Mesenchymal stem cell (in vitro differentiated cells and primary cell): ENCODE measurements at regions not wholly inside any gene's neighbourhood (a gene's known extent, or its start where the extent isn't known, plus 50 kb on each side); places are given as distances from the start of the nearest gene placed in this dataset.

ENCODE experiments used
- DNase-seq: peaks from one replicate; pipeline ENCODE4 v3.0.0-alpha.2; 2013
- H2AFZ ChIP-seq: one replicate; pipeline ENCODE4 v1.6.1; 2013; ENCODE audit warnings: low read depth, mild to moderate bottlenecking, control low read depth, inconsistent platforms, low read length, moderate library complexity
- H2AK5ac ChIP-seq: 2 replicates; pipeline ENCODE4 v1.6.1; 2013; ENCODE audit warnings: low read length, moderate library complexity, mild to moderate bottlenecking, inconsistent platforms; ENCODE audit not compliant: severe bottlenecking
- H2BK120ac ChIP-seq: one replicate; pipeline ENCODE4 v1.6.1; 2013; ENCODE audit warnings: low read depth, mild to moderate bottlenecking, inconsistent platforms, low read length, moderate library complexity
- H2BK12ac ChIP-seq, 2 experiments: one replicate each; pipeline ENCODE4 v1.6.1; 2013; ENCODE audit warnings: inconsistent platforms in 2 of 2, low read length in 2 of 2, mild to moderate bottlenecking in 2 of 2, moderate library complexity in 2 of 2, control low read depth in 1 of 2
- H2BK15ac ChIP-seq: one replicate; pipeline ENCODE4 v1.6.1; 2013; ENCODE audit warnings: mild to moderate bottlenecking, low read depth, inconsistent platforms; ENCODE audit not compliant: poor library complexity, severe bottlenecking
- H2BK5ac ChIP-seq: 2 replicates; pipeline ENCODE4 v1.6.1; 2013; ENCODE audit warnings: low read depth, mild to moderate bottlenecking, low read length, control low read depth, inconsistent platforms; ENCODE audit not compliant: poor library complexity, severe bottlenecking
- H3K14ac ChIP-seq, 2 experiments: one replicate each; pipeline ENCODE4 v1.6.1; 2013; ENCODE audit warnings: inconsistent platforms in 2 of 2, low read length in 2 of 2, control low read depth in 1 of 2, mild to moderate bottlenecking in 1 of 2, moderate library complexity in 1 of 2
- H3K18ac ChIP-seq, 2 experiments: one replicate each; pipeline ENCODE4 v1.6.1; 2013; ENCODE audit warnings: inconsistent platforms in 2 of 2, low read length in 2 of 2, control low read depth in 1 of 2, low read depth in 1 of 2, mild to moderate bottlenecking in 1 of 2
- H3K23ac ChIP-seq, 2 experiments: one replicate each; pipeline ENCODE4 v1.6.1; 2013; ENCODE audit warnings: inconsistent platforms in 2 of 2, low read length in 2 of 2, mild to moderate bottlenecking in 2 of 2, moderate library complexity in 2 of 2, control low read depth in 1 of 2
- H3K27ac ChIP-seq: 2 replicates; pipeline ENCODE4 v1.5.1; 2013; ENCODE audit warnings: mild to moderate bottlenecking, moderate library complexity, low read length, control low read depth, inconsistent platforms; ENCODE audit not compliant: poor library complexity, severe bottlenecking
- H3K27me3 ChIP-seq, 2 experiments: 2 replicates each; pipeline versions ENCODE4 v1.6.1 to v1.7.0; 2013; ENCODE audit warnings: low read length in 2 of 2, mild to moderate bottlenecking in 2 of 2, moderate library complexity in 2 of 2, control low read depth in 1 of 2, inconsistent platforms in 1 of 2; ENCODE audit not compliant: control insufficient read depth in 1 of 2, insufficient read depth in 1 of 2
- H3K36me3 ChIP-seq, 2 experiments: 2 replicates each; pipeline versions ENCODE4 v1.6.1 to v1.7.0; 2013; ENCODE audit warnings: low read length in 2 of 2, control low read depth in 1 of 2, inconsistent platforms in 1 of 2, low read depth in 1 of 2, mild to moderate bottlenecking in 1 of 2; ENCODE audit not compliant: insufficient read depth in 2 of 2, control insufficient read depth in 1 of 2
- H3K4ac ChIP-seq, 2 experiments: one replicate each; pipeline ENCODE4 v1.6.1; 2013; ENCODE audit warnings: inconsistent platforms in 2 of 2, low read length in 2 of 2, mild to moderate bottlenecking in 2 of 2, moderate library complexity in 2 of 2, control low read depth in 1 of 2, low read depth in 1 of 2
- H3K4me1 ChIP-seq: 2 replicates; pipeline ENCODE4 v1.6.1; 2013; ENCODE audit warnings: low read depth, low read length, control low read depth; ENCODE audit not compliant: control insufficient read depth, insufficient read depth
- H3K4me2 ChIP-seq: 2 replicates; pipeline ENCODE4 v1.6.1; 2013; ENCODE audit warnings: low read length, mild to moderate bottlenecking, inconsistent platforms; ENCODE audit not compliant: poor library complexity, severe bottlenecking
- H3K4me3 ChIP-seq, 2 experiments: 2 replicates each; pipeline versions ENCODE4 v1.5.1 to v1.7.0; 2013; ENCODE audit warnings: low read length in 2 of 2, mild to moderate bottlenecking in 2 of 2, control low read depth in 1 of 2, low read depth in 1 of 2; ENCODE audit not compliant: insufficient read depth in 1 of 2
- H3K79me1 ChIP-seq: replicated peaks from 2 replicates; pipeline ENCODE4 v1.6.1; 2013; ENCODE audit warnings: mild to moderate bottlenecking, control low read depth, low read length, inconsistent platforms; ENCODE audit not compliant: poor library complexity, severe bottlenecking
- H3K9ac ChIP-seq: 2 replicates; pipeline ENCODE4 v1.7.0; 2013; ENCODE audit warnings: mild to moderate bottlenecking, low read length, moderate library complexity
- H3K9me3 ChIP-seq: 2 replicates; pipeline ENCODE4 v1.7.0; 2013; ENCODE audit warnings: mild to moderate bottlenecking, low read length; ENCODE audit not compliant: control insufficient read depth
- H4K8ac ChIP-seq: one replicate; pipeline ENCODE4 v1.6.1; 2013; ENCODE audit warnings: inconsistent platforms, mild to moderate bottlenecking, low read length, moderate library complexity
- H4K91ac ChIP-seq: one replicate; pipeline ENCODE4 v1.6.1; 2013; ENCODE audit warnings: mild to moderate bottlenecking, low read length, inconsistent platforms
- WGBS: methylation state at CpG from one replicate; pipeline ENCODE4 v1.1.7; 2013; ENCODE audit warnings: mixed read lengths; 5-methylcytosine and 5-hydroxymethylcytosine counted together

DNA sequence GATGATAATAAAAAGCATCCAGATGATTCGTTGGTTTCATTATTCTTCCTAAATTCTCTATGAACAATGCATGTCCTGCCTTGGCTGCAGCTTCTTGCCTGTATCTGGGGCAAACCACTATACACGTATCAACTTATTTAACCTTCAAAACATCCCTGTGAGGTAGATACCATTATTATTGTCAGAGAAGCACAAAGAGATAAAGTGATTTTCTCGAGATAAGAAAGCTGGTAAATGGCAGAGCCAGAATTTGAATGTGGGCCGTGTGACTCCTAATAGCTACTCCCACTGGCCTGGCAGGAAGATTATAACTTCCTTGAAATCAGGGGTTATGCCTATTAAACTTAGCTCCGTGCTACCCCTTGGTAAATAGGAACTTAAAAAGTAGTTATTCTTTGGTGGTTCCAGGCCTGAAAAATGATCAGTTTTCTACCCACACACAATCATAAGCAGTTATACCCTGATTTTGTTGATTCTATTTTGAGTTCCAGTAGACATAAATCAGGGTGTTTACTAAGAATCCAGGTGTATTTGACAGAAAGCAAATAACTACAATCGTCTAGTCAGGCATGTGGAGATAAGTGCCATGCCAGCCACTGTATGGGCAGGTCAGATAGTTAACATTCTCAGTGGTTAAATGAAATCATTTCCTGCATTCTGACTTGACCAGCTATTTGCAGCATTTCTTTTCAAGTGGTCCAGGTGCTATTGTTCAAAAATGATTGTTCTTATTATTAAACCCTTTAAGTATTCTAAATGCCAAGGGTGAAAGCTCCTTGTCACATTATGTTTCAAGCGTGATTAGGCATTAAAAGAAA, 99.2 kb upstream of the LRRN1 start:
- Histone ChIP-seq H3K4me2 (no peak overlapping the region), H3K23ac (no peak overlapping the region), H2BK15ac (no peak overlapping the region), H3K14ac (no peak overlapping the region), H3K79me1 (no peaks in the 10 kb centered on the region), H3K4me1 (no peaks in the 10 kb centered on the region), H4K8ac (no peak overlapping the region), H3K4me3 (no peak overlapping the region), H2BK12ac (no peak overlapping the region), H2BK120ac (no peak overlapping the region), H2BK5ac (no peak overlapping the region), H3K18ac (no peak overlapping the region), H3K27ac (no peak overlapping the region), H3K9me3 (peaks cover 21% of the 10 kb centered on the region), H3K27me3 (no peaks in the 10 kb centered on the region), H4K91ac (no peak overlapping the region), H2AFZ (no peak overlapping the region), H3K4ac (no peak overlapping the region), H3K36me3 (no peaks in the 10 kb centered on the region), H3K9ac (no peak overlapping the region), H2AK5ac (no peak overlapping the region)
- WGBS, result 63% methylated on average over 3 of the region's 7 CpGs
- DNase-seq, result no peak

DNA sequence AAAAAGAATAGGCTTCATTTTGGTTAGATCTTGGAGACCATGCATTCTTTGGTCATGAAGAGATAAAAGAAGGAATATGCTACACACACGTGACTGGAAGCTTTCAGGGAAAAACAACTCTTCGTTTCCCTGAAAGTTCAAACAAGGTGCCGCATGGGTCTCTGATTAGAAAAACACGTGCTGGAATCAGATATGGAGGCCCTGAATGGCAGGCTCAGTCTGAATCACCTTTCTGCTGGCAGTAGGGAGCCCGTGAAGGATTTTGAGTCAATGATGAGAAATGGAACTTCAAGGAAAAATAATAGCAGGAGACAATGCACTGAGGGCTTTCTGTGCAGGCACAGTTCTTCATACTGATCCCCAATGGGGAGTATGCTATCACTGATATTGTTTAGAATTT, 99.8 kb upstream of the LRRN1 start:
- Histone ChIP-seq H3K27me3 (no peaks in the 10 kb centered on the region), H3K23ac (no peak overlapping the region), H3K9ac (no peak overlapping the region), H3K79me1 (no peaks in the 10 kb centered on the region), H2BK12ac (no peak overlapping the region), H3K18ac (no peak overlapping the region), H3K36me3 (no peaks in the 10 kb centered on the region), H3K4me2 (no peak overlapping the region), H3K27ac (no peak overlapping the region), H4K8ac (no peak overlapping the region), H3K4me1 (no peaks in the 10 kb centered on the region), H4K91ac (no peak overlapping the region), H2AFZ (no peak overlapping the region), H2AK5ac (no peak overlapping the region), H3K4me3 (no peak overlapping the region), H3K4ac (no peak overlapping the region), H3K14ac (no peak overlapping the region), H2BK15ac (no peak overlapping the region), H3K9me3 (peaks cover 21% of the 10 kb centered on the region), H2BK5ac (no peak overlapping the region), H2BK120ac (no peak overlapping the region)
- DNase-seq, result no peak
- WGBS, result 76% methylated on average over 5 of the region's 5 CpGs

DNA sequence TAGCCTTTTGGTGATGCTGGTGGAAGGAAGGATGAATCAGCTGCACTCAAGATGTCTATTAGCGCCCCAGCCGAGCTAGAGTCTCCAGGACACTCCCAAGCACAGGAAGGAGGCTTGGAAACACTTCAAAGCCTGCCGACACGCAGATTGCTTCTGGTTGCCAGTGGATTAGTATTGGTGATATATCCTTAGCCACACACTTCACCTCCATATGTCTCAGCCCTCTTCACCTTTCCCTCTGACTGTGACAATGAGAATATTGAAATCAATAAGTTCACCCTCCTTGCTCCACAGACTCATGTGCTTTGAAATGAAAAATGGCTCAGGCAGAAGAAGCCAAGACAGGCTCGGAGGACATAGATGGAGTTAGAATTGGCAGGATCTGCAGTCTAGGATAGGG, 102.9 kb upstream of the LRRN1 start:
- H4K8ac ChIP-seq, result no peak overlapping the region
- H3K4ac ChIP-seq, result no peak overlapping the region
- no peak overlapping the region for H3K27ac ChIP-seq
- no peak overlapping the region for H3K18ac ChIP-seq
- H3K4me1 ChIP-seq, result no peaks in the 10 kb centered on the region
- H4K91ac ChIP-seq, result no peak overlapping the region
- H2BK5ac ChIP-seq, result no peak overlapping the region
- no peak overlapping the region for H2AFZ ChIP-seq
- H3K4me3 ChIP-seq, result no peak overlapping the region
- peaks cover 17% of the 10 kb centered on the region for H3K9me3 ChIP-seq
- no peak overlapping the region for H3K14ac ChIP-seq
- H2BK15ac ChIP-seq, result no peak overlapping the region
- DNase-seq, result no peak
- H3K9ac ChIP-seq, result no peak overlapping the region
- H2BK12ac ChIP-seq, result no peak overlapping the region
- H3K79me1 ChIP-seq, result no peaks in the 10 kb centered on the region
- no peak overlapping the region for H3K4me2 ChIP-seq
- no peak overlapping the region for H2AK5ac ChIP-seq
- H3K23ac ChIP-seq, result no peak overlapping the region
- 67% methylated on average over 4 of the region's 5 CpGs for WGBS
- no peaks in the 10 kb centered on the region for H3K36me3 ChIP-seq
- no peak overlapping the region for H2BK120ac ChIP-seq
- no peaks in the 10 kb centered on the region for H3K27me3 ChIP-seq

DNA sequence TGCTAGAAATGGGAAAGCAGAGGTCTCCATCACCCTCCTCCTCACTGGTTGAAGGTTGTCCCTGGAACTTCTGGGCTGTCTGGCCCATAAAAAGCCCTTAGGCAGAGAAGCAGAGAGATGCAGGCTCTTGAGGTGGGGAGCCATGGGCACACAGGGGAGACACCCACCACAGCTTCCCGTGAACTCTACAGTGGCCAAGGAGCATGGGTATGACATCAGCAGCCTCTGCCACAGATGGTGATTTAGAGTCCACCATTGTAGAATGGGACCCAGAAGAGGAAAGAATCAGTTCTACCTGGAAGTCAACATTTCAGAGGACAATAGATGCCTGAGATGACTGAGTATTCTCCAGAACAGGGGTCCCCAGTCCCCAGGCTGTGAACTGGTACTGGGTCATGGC, 105.6 kb upstream of the LRRN1 start:
- H2AK5ac ChIP-seq, result no peak overlapping the region
- peaks cover 15% of the 10 kb centered on the region for H3K9me3 ChIP-seq
- H3K36me3 ChIP-seq, result no peaks in the 10 kb centered on the region
- no peak overlapping the region for H3K4ac ChIP-seq
- no peaks in the 10 kb centered on the region for H3K79me1 ChIP-seq
- no peak overlapping the region for H3K4me2 ChIP-seq
- H3K27me3 ChIP-seq, result no peaks in the 10 kb centered on the region
- H3K23ac ChIP-seq, result no peak overlapping the region
- H3K9ac ChIP-seq, result no peak overlapping the region
- no peak overlapping the region for H2AFZ ChIP-seq
- H2BK120ac ChIP-seq, result no peak overlapping the region
- no peak overlapping the region for H2BK12ac ChIP-seq
- no peak overlapping the region for H3K4me3 ChIP-seq
- no peak for DNase-seq
- no peak overlapping the region for H4K91ac ChIP-seq
- no peak overlapping the region for H3K27ac ChIP-seq
- no peak overlapping the region for H2BK15ac ChIP-seq
- no peak overlapping the region for H3K14ac ChIP-seq
- H3K18ac ChIP-seq, result no peak overlapping the region
- H2BK5ac ChIP-seq, result no peak overlapping the region
- H4K8ac ChIP-seq, result no peak overlapping the region
- H3K4me1 ChIP-seq, result no peaks in the 10 kb centered on the region
- 95% methylated on average over 1 of the region's 1 CpG for WGBS
